ENCODE measurements at regions not wholly inside any gene's neighbourhood (a gene's known extent, or its start where the extent isn't known, plus 50 kb on each side); places are given as distances from the start of the nearest gene placed in this dataset.

DNA sequence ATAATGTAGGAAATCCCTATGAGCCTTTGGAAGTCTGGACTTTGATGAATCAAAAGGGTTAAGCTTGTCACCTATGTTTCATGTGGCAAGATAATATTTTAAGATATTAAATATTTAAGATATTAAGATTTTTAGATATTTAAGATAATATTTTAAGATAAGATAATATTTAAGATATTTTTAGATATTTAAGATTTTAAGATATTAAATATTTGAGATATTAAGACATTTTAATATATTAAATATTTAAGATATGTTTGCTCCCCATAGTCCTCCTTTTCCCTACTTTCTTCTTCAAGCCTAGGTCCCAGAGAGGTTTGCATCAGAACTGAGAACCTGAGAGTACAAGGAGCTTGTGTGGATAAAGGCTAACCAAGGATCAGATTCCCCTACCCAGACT is 478.4 kb upstream of the IGFBP7 start:
- in situ Hi-C loops (cut with HindIII; ENCODE audit: low pct_unique_long_range_greater_than_20kb, low sequenced_read_pairs), result no loop called here
- Histone ChIP-seq H3K4me1 (ENCODE audit: control insufficient read depth, insufficient read depth, low read length) (no peaks in the 10 kb centered on the region), H3K27ac (ENCODE audit: low read length) (no peak overlapping the region), H3K4me3 (ENCODE audit: low read depth in 2 of 2, low read length in 2 of 2) (no peak overlapping the region), H3K36me3 (ENCODE audit: control insufficient read depth, insufficient read depth, low read length) (no peaks in the 10 kb centered on the region), H3K27me3 (ENCODE audit: control insufficient read depth, insufficient read depth, low read length) (no peaks in the 10 kb centered on the region), H3K9me3 (ENCODE audit: control insufficient read depth, insufficient read depth, low read depth, low read length) (no peaks in the 10 kb centered on the region)
- TF ChIP-seq POLR2AphosphoS5 (IDR thresholded peaks at IDR 0.05; ENCODE audit: low read depth, low read length) (no peak), TCF7L2 (IDR thresholded peaks at IDR 0.05; ENCODE audit: low read depth, low read length) (no peak), SIN3A (IDR thresholded peaks at IDR 0.05; ENCODE audit: borderline replicate concordance, insufficient read depth, low read depth, low read length) (no peak)
- TF ChIP-seq, protein P1, sequence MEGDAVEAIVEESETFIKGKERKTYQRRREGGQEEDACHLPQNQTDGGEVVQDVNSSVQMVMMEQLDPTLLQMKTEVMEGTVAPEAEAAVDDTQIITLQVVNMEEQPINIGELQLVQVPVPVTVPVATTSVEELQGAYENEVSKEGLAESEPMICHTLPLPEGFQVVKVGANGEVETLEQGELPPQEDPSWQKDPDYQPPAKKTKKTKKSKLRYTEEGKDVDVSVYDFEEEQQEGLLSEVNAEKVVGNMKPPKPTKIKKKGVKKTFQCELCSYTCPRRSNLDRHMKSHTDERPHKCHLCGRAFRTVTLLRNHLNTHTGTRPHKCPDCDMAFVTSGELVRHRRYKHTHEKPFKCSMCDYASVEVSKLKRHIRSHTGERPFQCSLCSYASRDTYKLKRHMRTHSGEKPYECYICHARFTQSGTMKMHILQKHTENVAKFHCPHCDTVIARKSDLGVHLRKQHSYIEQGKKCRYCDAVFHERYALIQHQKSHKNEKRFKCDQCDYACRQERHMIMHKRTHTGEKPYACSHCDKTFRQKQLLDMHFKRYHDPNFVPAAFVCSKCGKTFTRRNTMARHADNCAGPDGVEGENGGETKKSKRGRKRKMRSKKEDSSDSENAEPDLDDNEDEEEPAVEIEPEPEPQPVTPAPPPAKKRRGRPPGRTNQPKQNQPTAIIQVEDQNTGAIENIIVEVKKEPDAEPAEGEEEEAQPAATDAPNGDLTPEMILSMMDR (IDR thresholded peaks at IDR 0.05), result no peak
- TF ChIP-seq, protein P2, sequence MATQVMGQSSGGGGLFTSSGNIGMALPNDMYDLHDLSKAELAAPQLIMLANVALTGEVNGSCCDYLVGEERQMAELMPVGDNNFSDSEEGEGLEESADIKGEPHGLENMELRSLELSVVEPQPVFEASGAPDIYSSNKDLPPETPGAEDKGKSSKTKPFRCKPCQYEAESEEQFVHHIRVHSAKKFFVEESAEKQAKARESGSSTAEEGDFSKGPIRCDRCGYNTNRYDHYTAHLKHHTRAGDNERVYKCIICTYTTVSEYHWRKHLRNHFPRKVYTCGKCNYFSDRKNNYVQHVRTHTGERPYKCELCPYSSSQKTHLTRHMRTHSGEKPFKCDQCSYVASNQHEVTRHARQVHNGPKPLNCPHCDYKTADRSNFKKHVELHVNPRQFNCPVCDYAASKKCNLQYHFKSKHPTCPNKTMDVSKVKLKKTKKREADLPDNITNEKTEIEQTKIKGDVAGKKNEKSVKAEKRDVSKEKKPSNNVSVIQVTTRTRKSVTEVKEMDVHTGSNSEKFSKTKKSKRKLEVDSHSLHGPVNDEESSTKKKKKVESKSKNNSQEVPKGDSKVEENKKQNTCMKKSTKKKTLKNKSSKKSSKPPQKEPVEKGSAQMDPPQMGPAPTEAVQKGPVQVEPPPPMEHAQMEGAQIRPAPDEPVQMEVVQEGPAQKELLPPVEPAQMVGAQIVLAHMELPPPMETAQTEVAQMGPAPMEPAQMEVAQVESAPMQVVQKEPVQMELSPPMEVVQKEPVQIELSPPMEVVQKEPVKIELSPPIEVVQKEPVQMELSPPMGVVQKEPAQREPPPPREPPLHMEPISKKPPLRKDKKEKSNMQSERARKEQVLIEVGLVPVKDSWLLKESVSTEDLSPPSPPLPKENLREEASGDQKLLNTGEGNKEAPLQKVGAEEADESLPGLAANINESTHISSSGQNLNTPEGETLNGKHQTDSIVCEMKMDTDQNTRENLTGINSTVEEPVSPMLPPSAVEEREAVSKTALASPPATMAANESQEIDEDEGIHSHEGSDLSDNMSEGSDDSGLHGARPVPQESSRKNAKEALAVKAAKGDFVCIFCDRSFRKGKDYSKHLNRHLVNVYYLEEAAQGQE (IDR thresholded peaks at IDR 0.05; ENCODE audit: insufficient read depth in 1 of 2, low read depth in 2 of 2, low read length in 1 of 2), result no peak
- BruUV-seq (replicated peaks), result no TSS peak
- POLR2A ChIA-PET, result no interaction called here
- no peak for DNase-seq (ENCODE audit: low read depth, low spot score)
- intact Hi-C loops (cut with micrococcal nuclease; ENCODE audit: unreplicated experiment), result no loop called here
- no peak for ATAC-seq
- CTCF ChIA-PET, result no interaction called here

DNA sequence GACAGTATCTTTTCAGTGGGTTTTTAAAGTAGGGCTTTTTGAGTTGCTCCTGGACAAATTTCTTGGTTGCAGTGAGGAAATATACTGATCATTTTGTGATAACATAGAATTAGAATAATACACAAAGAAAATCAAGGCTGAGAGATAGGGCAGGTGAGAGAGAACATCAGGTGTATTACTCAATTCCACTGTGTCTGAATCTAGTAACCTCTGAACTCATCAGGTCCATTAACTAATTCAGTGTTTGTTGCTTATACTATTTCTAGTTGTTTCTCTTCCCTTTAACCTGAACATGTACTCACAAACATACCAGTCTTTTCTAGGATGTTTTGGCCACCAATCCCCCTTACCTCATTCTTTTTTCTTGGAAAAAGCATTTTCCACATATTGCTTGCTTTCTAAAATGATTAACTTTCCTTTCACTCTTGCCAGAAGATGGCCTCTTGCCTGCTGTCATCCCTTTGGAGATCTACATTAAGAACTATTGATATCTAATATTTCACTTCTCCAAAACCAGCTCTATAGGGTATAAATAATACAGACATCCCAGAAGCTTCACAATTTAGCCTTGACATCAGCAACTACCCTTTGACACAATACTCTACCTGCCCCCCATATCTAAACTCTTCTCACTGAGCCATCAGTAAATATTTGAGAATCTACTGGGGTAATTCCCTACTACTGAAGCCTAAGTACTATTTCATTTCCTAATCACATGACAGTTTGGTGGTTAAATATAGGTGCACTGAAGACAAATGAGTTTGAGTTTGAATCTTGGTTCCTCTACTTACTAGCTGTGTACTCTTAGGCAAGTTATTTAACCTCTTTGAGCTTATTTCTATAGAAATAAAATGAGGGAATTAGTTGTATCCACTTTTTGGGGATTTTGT is 470.8 kb upstream of the IGFBP7 start:
- no TSS peak for BruUV-seq (replicated peaks)
- POLR2A ChIA-PET, result no interaction called here
- CTCF ChIA-PET, result interaction anchor here (0.6 kb wide), 1 partner anchor 141 kb away, joined by 14 read pairs; no protein-coding TSS in a partner anchor
- DNase-seq (ENCODE audit: low read depth, low spot score), result no peak
- Histone ChIP-seq H3K9me3 (ENCODE audit: control insufficient read depth, insufficient read depth, low read depth, low read length) (no peaks in the 10 kb centered on the region), H3K4me3 (ENCODE audit: low read depth in 2 of 2, low read length in 2 of 2) (no peak overlapping the region), H3K4me1 (ENCODE audit: control insufficient read depth, insufficient read depth, low read length) (no peaks in the 10 kb centered on the region), H3K36me3 (ENCODE audit: control insufficient read depth, insufficient read depth, low read length) (no peaks in the 10 kb centered on the region), H3K27ac (ENCODE audit: low read length) (no peak overlapping the region), H3K27me3 (ENCODE audit: control insufficient read depth, insufficient read depth, low read length) (no peaks in the 10 kb centered on the region)
- intact Hi-C loops (cut with micrococcal nuclease; ENCODE audit: unreplicated experiment) (no loop called here), in situ Hi-C loops (cut with HindIII; ENCODE audit: low pct_unique_long_range_greater_than_20kb, low sequenced_read_pairs) (no loop called here)
- ATAC-seq, result no peak
- TF ChIP-seq POLR2AphosphoS5 (IDR thresholded peaks at IDR 0.05; ENCODE audit: low read depth, low read length) (no peak), TCF7L2 (IDR thresholded peaks at IDR 0.05; ENCODE audit: low read depth, low read length) (no peak), SIN3A (IDR thresholded peaks at IDR 0.05; ENCODE audit: borderline replicate concordance, insufficient read depth, low read depth, low read length) (no peak)
- TF ChIP-seq, protein P1 (IDR thresholded peaks at IDR 0.05), result no peak
- TF ChIP-seq, protein P2 (IDR thresholded peaks at IDR 0.05; ENCODE audit: insufficient read depth in 1 of 2, low read depth in 2 of 2, low read length in 1 of 2), result no peak
